NT2/D1 (cell line): ENCODE measurements at regions not wholly inside any gene's neighbourhood (a gene's known extent, or its start where the extent isn't known, plus 50 kb on each side); places are given as distances from the start of the nearest gene placed in this dataset.

Experiments
- DNase-seq: peaks from one replicate; pipeline ENCODE4 v3.0.0-alpha.2; 2011; ENCODE audit warnings: low read depth, low spot score
- H3K27me3 ChIP-seq: 2 replicates; pipeline ENCODE4 v1.6.0; 2011; ENCODE audit warnings: mild to moderate bottlenecking; ENCODE audit not compliant: insufficient read length, insufficient read depth
- H3K36me3 ChIP-seq: 2 replicates; pipeline ENCODE4 v1.6.1; 2011; ENCODE audit warnings: mild to moderate bottlenecking, low read length, mixed read lengths; ENCODE audit not compliant: insufficient read depth, insufficient read length
- H3K4me1 ChIP-seq: 2 replicates; pipeline ENCODE4 v1.5.1; 2011; ENCODE audit not compliant: insufficient read depth, insufficient read length
- H3K4me3 ChIP-seq: 2 replicates; pipeline ENCODE4 v1.5.1; 2011; ENCODE audit warnings: low read depth; ENCODE audit not compliant: insufficient read length
- H3K9ac ChIP-seq: 2 replicates; pipeline ENCODE4 v1.6.0; 2011; ENCODE audit warnings: low read depth; ENCODE audit not compliant: insufficient read length
- H3K9me3 ChIP-seq: 2 replicates; pipeline ENCODE4 v1.5.1; 2011; ENCODE audit warnings: mild to moderate bottlenecking, low read length; ENCODE audit not compliant: insufficient read depth
- SUZ12 ChIP-seq: IDR thresholded peaks from 2 replicates; pipeline ENCODE4 v1.6.1; 2011; ENCODE audit not compliant: insufficient read length, insufficient read depth; ENCODE audit errors: extremely low read depth
- YY1 ChIP-seq: IDR thresholded peaks from 2 replicates; pipeline ENCODE4 v1.6.1; 2011; ENCODE audit not compliant: insufficient read length, insufficient read depth
- ZNF274 ChIP-seq: IDR thresholded peaks from 2 replicates; pipeline ENCODE4 v1.6.1; 2011; ENCODE audit warnings: mild to moderate bottlenecking, low read depth, low read length

DNA sequence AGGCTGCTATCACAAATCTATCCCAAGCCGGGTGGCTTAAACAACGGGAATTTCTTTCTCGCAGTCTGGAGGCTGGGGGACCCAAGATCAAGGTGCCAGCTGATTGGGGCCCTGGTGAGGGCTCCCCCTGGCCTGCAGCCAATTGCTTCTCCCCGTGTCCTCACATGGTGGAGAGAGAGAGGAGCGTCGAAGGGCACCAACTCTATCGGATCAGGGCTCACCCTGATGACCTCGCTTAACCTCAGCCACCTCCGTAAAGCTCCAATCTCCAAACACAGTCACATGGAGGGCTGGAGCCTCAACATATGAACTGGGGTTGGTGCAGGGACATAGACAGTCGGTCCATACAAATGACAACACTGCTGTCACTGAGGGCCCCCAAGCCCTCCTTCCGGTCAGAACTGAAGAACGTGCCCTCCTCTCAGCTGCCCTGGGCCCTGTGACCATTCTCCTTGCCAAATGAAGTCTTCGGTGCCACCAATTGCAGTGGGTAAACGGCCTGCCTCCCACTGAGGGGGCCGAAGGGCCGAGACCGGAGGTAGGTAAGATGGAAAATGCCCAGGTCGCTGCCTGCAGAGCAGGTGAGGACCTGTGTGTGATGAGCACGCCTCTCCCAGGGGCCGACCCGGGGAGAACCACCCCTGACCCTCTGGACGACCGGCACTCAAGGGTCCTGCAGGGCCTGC is 211.0 kb downstream of the TOMM20 start:
- peaks cover 25% of the 10 kb centered on the region for H3K4me1 ChIP-seq
- H3K9me3 ChIP-seq, result no peaks in the 10 kb centered on the region; the same call in 1 of the 2 replicates
- no peak overlapping the region for H3K4me3 ChIP-seq
- no peaks in the 10 kb centered on the region for H3K36me3 ChIP-seq
- TF ChIP-seq YY1 (no peak), SUZ12 (no peak), ZNF274 (no peak)
- DNase-seq, result no peak
- H3K9ac ChIP-seq, result no peak overlapping the region
- peaks cover 16% of the 10 kb centered on the region for H3K27me3 ChIP-seq

DNA sequence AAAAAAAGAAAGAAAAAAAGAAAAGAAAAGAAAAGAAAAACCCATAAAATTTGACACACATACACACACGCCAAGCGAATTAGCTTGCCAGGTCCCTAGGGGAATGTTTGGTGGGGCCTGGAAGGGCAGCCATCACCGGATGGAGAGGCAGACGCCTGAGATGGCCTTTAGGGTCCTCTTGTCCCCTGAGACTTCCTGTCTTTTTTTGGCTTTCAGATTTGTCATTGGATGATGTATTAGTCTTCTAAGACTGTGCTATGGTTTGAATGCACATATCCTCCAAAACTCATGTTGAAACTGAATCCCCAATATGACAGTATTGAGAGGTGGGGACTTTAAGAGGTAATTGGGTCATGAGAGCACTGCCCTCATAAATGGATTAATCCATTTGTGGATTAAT is 211.8 kb downstream of the TOMM20 start:
- no peak for DNase-seq
- TF ChIP-seq ZNF274 (no peak), YY1 (no peak), SUZ12 (no peak)
- Histone ChIP-seq H3K36me3 (no peaks in the 10 kb centered on the region), H3K27me3 (peaks cover 16% of the 10 kb centered on the region), H3K4me3 (no peak overlapping the region), H3K9me3 (no peaks in the 10 kb centered on the region; the same call in 1 of the 2 replicates), H3K4me1 (peaks cover 28% of the 10 kb centered on the region), H3K9ac (no peak overlapping the region)

DNA sequence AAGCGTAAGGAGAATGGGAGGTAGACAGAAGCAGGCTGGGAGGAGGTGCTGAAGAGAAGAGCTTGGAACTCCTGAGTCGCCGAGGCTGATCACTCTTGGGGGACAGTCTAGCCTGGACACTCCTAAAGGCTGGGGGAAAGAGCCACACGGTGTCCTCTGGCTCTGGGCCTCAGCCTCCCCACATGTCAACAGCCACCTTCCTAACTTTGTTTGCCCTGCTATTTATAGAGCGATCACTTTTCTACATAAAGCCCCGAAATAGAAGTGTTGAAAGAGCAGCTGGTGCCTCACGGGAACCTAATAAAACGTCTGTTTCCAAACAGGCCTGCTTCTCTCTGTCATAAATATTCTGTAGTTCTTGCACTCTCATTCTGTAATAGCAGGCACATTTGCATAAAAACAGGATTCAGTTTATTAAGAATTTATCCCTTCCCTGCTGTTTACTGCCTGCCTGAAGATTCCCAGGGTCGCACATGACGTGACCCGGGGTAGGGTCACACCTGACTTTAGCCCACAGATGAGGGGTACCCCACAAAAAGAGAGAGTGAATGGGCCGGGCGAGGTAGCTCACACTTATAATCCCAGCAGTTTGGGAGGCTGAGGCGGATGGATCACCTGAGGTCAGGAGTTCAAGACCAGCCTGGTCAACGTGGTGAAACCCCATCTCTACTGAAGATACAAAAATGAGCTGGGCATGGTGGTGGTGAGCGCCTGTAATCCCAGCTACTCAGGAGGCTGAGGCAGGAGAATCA is 212.5 kb downstream of the TOMM20 start:
- Histone ChIP-seq H3K27me3 (peaks cover 16% of the 10 kb centered on the region), H3K9me3 (no peaks in the 10 kb centered on the region; the same call in 1 of the 2 replicates), H3K9ac (no peak overlapping the region), H3K36me3 (no peaks in the 10 kb centered on the region), H3K4me3 (no peak overlapping the region), H3K4me1 (peaks cover 28% of the 10 kb centered on the region)
- DNase-seq, result no peak
- TF ChIP-seq ZNF274 (no peak), YY1 (no peak), SUZ12 (no peak)

DNA sequence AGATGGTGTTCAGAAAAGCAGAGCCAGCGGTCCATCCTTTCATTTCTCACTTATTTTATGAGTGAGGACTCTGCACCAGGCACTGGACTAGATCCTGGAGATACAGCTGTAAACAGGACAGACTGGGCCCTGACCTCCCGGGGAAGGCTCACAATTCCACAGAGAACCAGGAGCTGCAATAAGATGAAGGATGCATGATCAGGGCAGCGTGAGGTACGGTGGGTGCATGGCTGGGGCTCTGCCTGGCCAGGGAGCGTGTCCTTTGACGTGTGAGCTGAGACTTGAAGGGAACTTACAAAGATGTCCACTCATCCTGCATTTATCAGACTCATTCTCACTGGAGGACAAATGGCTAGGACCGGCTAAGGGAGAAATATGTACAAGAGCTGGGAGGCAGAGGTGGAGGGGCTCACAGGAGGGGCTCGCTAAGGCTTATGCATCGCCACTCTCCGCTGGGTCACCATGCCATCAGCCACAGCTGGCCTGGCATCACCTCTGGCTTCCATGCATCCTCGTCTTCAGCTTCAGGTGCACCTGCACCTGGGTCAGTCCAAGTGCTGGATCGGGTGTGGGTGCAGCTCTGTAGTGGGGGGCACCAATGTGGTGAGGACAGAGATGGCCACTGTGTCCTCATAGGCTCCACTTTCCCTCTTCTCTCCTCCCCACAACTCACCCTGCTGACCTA is 213.9 kb downstream of the TOMM20 start:
- DNase-seq, result no peak
- Histone ChIP-seq H3K4me3 (no peak overlapping the region), H3K36me3 (no peaks in the 10 kb centered on the region), H3K27me3 (peaks cover 16% of the 10 kb centered on the region), H3K4me1 (peaks cover 28% of the 10 kb centered on the region), H3K9ac (no peak overlapping the region), H3K9me3 (no peaks in the 10 kb centered on the region)
- TF ChIP-seq SUZ12 (no peak), YY1 (no peak), ZNF274 (no peak)

DNA sequence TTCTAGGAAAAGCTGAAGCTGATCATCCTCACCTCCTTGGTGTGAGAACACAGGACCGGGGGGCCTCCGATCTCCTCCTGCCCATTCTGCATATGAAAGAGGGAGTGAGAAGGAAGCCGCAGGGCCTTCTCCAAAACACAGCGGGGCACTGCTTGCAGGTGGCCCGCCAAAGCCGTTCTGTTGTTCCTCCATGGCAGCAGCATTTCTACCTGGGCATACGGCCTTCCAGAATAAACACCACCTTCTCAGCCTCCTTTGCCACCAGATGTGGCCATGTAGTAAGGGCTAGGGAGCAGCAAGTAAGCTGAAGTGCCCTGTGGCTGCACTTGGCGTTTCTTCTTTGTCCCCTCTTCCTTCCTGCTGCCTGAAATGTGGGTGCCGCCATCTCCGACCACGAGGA is 214.9 kb downstream of the TOMM20 start:
- H3K9me3 ChIP-seq, result no peaks in the 10 kb centered on the region
- DNase-seq, result peak; percentile 43
- no peak for TF ChIP-seq SUZ12
- peak; percentile 47 for TF ChIP-seq YY1
- H3K27me3 ChIP-seq, result peaks cover 16% of the 10 kb centered on the region
- H3K9ac ChIP-seq, result no peak overlapping the region
- H3K4me1 ChIP-seq, result peaks cover 23% of the 10 kb centered on the region
- H3K4me3 ChIP-seq, result no peak overlapping the region
- no peaks in the 10 kb centered on the region for H3K36me3 ChIP-seq

DNA sequence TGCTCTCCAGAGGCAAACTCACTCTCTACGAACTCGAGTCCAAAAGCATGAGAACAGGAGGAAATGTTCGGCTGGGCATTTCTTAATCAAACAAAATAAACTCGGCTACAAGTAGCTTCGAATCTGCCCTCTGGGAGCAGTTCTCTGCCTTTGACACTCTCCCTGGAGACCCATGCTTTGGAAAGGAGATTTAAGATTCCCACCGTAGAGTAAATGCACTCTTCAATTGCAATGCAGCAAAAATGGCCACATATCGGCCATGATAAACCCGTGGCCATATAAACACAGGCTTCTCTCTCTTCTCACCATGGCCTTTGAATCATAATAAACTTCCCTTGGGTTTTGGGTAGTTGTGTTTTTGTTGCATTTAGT is 215.4 kb downstream of the TOMM20 start:
- peaks cover 16% of the 10 kb centered on the region for H3K27me3 ChIP-seq
- no peak for TF ChIP-seq YY1
- no peak for TF ChIP-seq ZNF274
- TF ChIP-seq SUZ12, result no peak
- peak overlapping the region; percentile 39 for H3K9ac ChIP-seq
- no peak for DNase-seq
- H3K9me3 ChIP-seq, result no peaks in the 10 kb centered on the region
- no peak overlapping the region for H3K4me3 ChIP-seq
- peaks cover 23% of the 10 kb centered on the region for H3K4me1 ChIP-seq
- no peaks in the 10 kb centered on the region for H3K36me3 ChIP-seq

DNA sequence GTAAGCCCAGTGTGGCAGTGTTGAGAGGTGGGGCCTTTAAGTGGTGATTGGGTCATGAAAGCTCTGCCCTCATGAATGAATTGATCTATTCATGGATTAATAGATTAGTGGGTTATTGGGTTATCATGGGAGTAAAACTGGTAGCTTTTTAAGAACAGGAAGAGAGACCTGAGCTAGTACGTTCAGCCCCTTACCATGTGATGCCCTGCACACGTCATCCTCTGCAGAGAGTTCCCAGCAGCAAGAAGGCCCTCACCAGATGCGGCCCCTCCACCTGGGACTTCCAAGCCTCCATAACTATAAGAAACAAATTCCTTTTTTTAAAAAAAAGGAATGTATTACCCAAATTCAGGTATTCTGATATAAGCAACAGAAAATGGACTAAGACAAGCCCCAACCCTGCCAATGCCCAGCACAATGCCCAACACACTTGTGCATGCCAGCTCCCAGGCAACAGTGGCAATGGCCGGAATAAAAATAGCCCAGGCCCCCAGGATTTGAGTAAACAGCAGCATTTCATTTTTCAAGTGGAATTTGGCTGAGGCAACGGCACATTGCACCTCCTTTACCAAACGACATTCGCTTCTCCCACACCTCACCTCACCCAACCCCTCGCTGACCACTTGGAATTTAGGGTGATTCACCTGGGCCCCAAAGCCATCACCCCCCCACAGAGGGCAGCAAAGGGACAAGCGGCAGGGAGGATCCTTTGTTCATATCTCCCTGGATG is 215.9 kb downstream of the TOMM20 start:
- Histone ChIP-seq H3K36me3 (no peaks in the 10 kb centered on the region), H3K4me1 (peaks cover 18% of the 10 kb centered on the region), H3K4me3 (no peak overlapping the region), H3K27me3 (peaks cover 16% of the 10 kb centered on the region), H3K9me3 (no peaks in the 10 kb centered on the region), H3K9ac (peak overlapping the region; percentile 39)
- DNase-seq, result no peak
- TF ChIP-seq SUZ12, result no peak
- no peak for TF ChIP-seq YY1
- TF ChIP-seq ZNF274, result no peak
